Activated CD4-positive, alpha-beta T cell treated with anti-CD3 and anti-CD28 coated beads for 48 hours (primary cell): ENCODE measurements at regions not wholly inside any gene's neighbourhood (a gene's known extent, or its start where the extent isn't known, plus 50 kb on each side); places are given as distances from the start of the nearest gene placed in this dataset.
"Not testable (repeated sequence)": the region's sequence is repeated elsewhere in the genome, so short reads cannot be mapped to it uniquely, and the experiment has no call there.

Experiments
- DNase-seq: peaks from one replicate; pipeline ENCODE4 v3.0.0-alpha.2; 2020

GRCh38 chr13:83722443-83722842 is 159.8 kb downstream of the SLITRK1 start:
- DNase-seq: no peak

DNA sequence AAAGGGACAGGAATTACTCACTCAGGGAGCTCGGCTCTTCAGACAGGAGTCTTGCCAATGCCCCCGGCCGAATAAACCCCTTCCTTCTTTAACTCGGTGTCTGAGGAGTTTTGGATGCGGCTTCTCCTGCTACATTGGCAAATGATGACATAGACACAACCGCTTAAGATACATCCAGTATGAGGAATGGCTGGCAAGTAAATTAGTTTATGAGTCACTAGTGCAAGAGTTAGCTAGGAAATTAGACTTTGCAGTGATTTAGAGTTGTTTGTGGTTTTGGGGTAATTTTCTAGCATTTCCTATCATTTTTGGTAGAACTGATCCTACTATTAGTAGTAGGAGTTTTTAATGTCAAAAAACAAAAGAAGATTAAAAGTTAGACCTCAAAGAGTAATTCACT is 166.2 kb downstream of the SLITRK1 start:
- DNase-seq: no peak

- no peak for DNase-seq
These were observed 168.0 kb downstream of the SLITRK1 start for GRCh38 chr13:83714236-83714635.

GRCh38 chr13:83710133-83710515 is 172.2 kb downstream of the SLITRK1 start:
- no peak for DNase-seq

DNA sequence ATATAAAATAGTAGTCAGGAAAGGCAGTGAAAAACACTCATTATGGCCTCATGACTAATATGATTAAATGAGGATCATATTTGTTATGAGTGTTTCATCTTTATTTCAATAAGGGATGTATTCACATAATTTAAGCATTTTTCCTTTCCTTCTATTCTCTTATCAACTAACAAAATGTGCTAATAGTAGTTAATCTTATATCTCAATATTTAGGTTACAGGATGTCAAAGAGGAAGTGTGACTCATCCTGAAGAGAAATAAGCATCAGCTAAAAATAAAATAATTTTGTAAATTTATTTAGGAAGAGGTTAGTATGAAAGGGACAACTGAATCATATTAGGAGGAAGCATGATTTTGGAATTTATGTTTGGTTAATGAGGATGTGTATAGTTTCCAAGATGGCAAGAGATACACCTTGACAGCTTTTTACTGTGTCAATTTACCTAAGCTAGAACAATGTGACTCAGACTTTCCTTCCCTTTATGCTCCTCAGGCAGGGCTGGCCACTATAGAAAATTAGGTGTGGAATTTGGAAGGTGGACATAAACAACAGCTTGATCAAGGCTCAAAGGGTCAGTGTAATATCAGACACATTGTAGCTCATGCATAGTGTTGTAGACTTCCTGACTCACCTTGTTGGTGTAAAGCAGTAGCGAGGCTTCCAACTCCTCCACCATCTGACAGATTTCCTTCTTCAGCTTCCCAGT is 172.7 kb downstream of the SLITRK1 start:
- no peak for DNase-seq

DNA sequence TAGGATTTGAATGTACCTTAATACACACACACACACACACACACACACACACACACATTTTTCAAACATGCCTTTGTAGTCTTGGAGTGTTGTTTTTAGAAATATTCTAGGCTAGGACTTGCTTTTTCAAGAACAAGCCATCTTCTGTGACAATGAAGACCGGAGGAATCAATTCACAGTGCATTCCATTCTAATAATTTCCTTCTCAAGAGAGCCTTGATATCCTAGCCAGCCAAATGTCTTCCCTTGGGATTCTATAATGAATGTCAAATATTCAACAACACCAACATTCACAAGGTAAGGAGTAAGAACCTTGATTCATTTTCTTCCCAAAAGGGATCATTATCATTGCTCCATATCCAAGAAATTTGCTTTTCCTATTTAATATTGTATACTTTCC is 180.3 kb downstream of the SLITRK1 start:
- no peak for DNase-seq

DNA sequence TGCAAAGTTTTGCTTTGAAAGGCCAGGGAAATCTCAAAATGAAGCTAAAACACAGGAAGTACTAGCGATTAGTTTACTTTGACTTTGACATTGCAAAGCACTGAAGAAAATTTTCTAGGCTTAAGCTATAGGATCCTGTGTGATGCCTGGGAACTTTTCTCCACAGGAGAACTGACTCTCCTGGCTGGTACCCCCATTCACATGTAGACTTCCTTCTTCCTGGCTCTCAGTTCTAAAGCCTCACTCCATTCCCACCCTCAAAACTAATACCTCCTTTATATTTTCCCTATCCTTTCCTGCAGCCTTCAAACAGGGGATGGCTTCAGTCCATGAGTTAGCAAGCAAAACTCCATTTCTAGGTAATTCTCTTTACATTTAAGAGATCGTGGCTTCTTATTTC is 189.5 kb downstream of the SLITRK1 start:
- DNase-seq: no peak

- DNase-seq: no peak
These were observed 190.3 kb downstream of the SLITRK1 start for GRCh38 chr13:83691966-83692365.

DNA sequence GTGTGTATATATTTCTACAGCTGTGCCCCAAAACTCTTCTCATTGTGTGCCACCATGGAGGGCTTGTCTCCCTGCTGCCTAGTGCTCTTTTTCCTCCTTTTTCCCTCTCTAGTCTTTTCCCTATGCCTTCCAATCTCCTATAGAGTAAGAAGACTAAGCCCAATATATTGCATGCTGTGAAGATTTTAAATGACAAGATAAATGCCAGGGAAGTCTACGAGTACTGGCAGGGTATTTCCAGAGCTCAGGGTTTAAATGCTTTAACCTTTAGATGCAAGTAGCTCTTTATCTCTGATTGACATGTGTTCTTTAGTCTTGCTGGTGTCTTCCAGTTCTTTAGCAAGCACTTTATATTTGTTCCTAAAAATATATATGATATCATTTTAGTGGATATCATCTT is 200.7 kb downstream of the SLITRK1 start:
- no peak for DNase-seq

GRCh38 chr13:83677985-83678384 is 204.3 kb downstream of the SLITRK1 start:
- no peak for DNase-seq

GRCh38 chr13:83672612-83673011 is 209.7 kb downstream of the SLITRK1 start:
- no peak for DNase-seq

DNA sequence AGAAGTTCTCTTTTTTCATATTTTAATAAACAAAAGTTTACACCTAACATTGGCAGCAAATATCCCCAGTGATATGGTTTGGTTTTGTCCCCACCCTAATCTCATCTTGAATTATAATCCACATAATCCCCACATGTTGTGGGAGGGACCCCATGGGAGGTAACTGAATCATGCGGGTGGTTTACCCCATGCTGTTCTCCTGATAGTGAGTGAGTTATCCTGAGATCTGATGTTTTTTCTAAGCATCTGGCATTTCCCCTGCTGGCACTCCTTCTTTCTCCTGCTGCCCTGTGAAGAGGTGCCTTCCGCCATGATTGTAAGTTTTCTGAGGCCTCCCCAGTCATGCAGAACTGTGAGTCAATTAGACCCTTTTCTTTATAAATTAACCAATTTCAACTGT is 214.7 kb downstream of the SLITRK1 start:
- no peak for DNase-seq

DNA sequence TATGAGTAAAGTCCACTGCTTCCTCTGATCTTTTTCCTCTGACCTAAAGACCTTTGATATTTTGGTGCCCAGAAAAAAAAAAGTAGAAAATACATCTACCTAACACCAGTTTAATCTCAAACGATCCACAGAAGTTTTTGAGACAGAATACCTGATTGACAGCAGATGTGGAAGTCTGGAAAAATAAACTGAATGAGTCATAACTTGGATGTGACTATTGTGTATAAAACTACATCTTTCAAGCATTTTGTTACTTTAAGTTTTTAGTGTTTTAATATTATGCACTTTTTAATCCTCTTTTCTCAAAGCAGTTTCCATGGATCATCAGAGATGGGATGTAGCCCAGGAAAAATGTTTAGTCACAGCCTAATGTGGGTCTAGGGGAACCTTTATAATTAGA is 216.1 kb downstream of the SLITRK1 start:
- no peak for DNase-seq

- no peak for DNase-seq
These were observed 225.0 kb downstream of the SLITRK1 start for GRCh38 chr13:83657281-83657680.

GRCh38 chr13:83642617-83643016 is 239.7 kb downstream of the SLITRK1 start:
- DNase-seq: not testable (repeated sequence)

DNA sequence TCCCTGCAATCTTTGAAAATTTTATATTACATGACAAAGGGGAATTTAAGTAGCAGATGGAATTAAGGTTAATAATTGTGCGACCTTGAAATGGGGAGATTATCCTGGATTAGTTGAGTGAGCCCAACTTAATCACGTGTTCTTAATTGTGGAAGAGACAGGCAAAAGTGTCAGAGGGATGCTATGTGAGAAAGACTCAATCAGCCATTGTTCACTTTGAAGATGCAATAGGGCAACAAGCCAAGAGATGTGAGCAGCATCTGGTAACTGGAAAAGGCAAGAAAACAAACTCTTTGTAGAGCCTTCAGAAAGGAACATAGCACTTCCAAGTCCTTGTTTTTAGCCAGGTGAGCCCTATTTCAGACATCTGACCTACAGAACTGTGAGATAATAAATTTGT is 247.7 kb downstream of the SLITRK1 start:
- DNase-seq: no peak

DNA sequence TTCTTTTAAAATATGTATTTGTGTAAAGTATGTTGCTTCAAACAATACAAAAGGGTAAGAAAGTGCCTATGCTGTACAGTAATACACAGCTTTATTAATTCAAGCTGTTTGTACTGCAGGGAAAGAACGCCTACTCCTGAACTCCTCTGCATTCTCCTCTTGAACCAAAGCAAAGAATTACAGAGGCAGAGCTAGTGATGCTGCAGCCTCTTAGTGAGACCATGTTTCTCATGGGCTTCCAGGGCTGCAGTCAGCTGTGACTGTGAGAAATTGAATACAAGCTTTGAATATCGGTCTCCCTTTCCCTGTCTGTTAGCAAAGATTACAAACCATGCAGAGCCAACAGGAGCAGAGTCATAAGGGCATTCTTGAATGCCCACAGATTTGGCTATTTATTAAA is 248.5 kb downstream of the SLITRK1 start:
- DNase-seq: no peak

- no peak for DNase-seq
These were observed 259.9 kb downstream of the SLITRK1 start for GRCh38 chr13:83622422-83622784.

DNA sequence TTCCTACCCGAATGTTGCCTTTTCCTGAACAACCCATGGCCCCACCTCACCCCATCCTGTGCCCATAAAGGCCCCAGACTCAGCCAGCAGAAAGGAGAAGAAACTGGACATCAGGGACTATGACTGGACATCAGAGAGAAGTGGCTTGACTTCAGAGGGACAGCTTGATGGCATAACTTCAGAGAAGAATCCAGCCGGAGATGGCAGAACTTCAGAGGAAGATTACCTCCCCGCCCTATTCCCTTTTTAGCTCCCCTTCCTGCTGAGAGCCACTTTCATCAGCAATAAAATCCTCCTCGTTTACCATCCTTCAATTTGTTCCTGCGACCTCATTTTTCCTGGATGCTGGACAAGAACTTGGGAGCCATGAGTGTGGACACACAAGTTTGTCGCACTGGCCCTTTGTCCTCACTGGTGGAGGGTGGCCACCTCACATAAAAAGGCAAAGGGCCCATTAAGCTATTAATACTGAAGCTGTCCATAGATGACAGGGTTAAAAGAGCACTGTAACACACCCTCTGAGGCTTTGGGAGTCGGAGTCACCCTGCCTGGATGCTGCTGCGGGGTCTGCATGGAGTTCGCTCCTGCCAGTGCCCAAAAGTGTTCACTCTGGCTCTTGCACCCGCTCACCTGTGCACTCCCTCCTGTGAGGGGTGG is 260.4 kb downstream of the SLITRK1 start:
- no peak for DNase-seq

GRCh38 chr13:83620530-83621220 is 261.6 kb downstream of the SLITRK1 start:
- no peak for DNase-seq

GRCh38 chr13:83618966-83619365 is 263.3 kb downstream of the SLITRK1 start:
- DNase-seq: no peak

- DNase-seq: no peak
These were observed 268.8 kb downstream of the SLITRK1 start for GRCh38 chr13:83613524-83613923.

- no peak for DNase-seq
These were observed 280.7 kb downstream of the SLITRK1 start for GRCh38 chr13:83601539-83601938.

GRCh38 chr13:83592095-83592494 is 290.2 kb downstream of the SLITRK1 start:
- DNase-seq: no peak
